Epithelial cell of esophagus (primary cell): ENCODE measurements at regions not wholly inside any gene's neighbourhood (a gene's known extent, or its start where the extent isn't known, plus 50 kb on each side); places are given as distances from the start of the nearest gene placed in this dataset.

ENCODE experiments used
- DNase-seq: peaks from one replicate; pipeline ENCODE4 v3.0.0; 2010; ENCODE audit warnings: low read depth
- H3K4me3 ChIP-seq: 2 replicates; pipeline ENCODE4 v1.5.1; 2011; ENCODE audit warnings: mild to moderate bottlenecking, low read length, control low read depth
- TF ChIP-seq, protein P1 (sequence below): IDR thresholded peaks from 2 replicates; pipeline ENCODE4 v1.5.1; 2011; ENCODE audit warnings: low read depth, mild to moderate bottlenecking, low read length, control low read depth, inconsistent platforms; ENCODE audit not compliant: insufficient read depth; ENCODE audit errors: missing control alignments

DNA sequence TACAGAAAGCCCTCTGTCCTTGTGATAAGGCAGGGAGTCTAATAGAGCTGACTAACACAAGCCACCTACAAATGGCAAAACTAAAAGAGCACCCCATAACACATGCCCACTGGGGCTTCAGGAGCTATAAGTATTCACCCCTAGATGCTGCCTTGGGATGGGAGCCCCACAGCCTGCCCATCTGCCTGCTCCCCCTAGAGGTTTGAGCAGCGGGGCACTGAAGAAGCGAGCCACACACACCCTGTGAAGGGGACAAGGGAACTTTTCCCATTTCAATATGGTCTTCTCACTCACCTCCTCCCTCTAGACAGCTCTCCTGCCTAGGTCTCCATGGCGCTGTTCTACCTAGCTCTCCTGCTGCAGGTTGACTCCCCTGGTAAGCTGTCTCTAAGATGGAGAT, 261.0 kb downstream of the SHQ1 start:
- DNase-seq, result no peak
- no peak overlapping the region for H3K4me3 ChIP-seq
- TF ChIP-seq, protein P1, sequence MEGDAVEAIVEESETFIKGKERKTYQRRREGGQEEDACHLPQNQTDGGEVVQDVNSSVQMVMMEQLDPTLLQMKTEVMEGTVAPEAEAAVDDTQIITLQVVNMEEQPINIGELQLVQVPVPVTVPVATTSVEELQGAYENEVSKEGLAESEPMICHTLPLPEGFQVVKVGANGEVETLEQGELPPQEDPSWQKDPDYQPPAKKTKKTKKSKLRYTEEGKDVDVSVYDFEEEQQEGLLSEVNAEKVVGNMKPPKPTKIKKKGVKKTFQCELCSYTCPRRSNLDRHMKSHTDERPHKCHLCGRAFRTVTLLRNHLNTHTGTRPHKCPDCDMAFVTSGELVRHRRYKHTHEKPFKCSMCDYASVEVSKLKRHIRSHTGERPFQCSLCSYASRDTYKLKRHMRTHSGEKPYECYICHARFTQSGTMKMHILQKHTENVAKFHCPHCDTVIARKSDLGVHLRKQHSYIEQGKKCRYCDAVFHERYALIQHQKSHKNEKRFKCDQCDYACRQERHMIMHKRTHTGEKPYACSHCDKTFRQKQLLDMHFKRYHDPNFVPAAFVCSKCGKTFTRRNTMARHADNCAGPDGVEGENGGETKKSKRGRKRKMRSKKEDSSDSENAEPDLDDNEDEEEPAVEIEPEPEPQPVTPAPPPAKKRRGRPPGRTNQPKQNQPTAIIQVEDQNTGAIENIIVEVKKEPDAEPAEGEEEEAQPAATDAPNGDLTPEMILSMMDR, result no peak

DNA sequence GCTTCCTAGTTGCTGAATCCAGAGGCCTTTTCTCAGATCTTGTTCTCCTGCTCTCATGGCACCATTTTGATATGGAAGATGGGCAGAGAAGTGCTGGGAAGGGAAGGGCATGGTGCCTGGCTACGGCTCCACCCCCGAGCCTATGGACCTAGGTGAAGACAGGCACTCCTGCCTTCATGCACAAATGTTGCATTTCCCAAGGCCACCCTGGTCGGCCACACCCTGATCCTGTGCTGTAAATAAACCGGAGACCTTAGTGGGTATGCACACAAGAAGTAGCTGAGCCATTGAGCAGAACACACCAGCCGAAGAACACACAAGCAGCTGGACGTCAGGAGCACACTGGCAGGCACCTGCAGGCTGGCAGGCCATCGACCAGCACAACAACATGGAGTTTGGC, 261.6 kb downstream of the SHQ1 start:
- H3K4me3 ChIP-seq, result no peak overlapping the region
- TF ChIP-seq, protein P1, result no peak
- DNase-seq, result no peak

DNA sequence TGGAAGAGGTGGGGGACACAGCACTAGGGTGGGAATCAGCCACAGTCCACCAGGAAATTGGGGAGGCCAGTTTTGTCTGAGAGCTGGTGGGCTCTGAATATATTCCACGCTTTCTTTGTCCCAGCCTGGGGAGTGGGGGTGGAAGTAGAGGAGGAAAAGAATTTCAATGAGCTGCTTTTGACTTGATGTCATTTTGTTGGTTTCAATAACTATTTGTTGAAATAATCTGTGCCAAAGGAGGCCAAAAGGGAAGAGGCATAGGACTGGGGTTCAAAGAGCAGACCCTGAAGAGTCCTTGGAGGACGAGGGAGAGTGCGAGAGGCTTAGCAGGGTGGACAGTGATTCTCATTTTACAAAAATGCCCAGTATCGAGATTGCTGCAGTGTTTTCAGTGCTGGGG, 262.3 kb downstream of the SHQ1 start:
- DNase-seq, result no peak
- H3K4me3 ChIP-seq, result no peak overlapping the region
- TF ChIP-seq, protein P1, result no peak

DNA sequence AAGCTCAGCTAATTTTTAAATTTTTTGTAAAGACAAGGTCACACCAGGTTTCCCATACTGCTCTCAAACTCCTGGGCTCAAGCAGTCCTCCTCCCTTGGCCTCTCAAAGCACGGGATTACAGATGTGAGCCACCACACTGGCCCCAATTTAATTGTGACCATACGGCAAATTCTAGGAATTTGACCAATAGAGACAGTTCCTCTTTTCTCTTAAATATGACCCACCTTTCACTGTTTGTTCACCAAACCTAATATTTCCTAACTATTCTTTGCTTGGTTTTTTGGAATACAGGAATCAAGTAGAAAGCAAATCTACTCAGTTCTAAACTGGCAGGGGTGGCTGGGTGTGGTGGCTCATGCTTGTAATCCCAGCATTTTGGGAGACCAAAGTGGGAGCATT, 264.0 kb downstream of the SHQ1 start:
- no peak overlapping the region for H3K4me3 ChIP-seq
- TF ChIP-seq, protein P1, result no peak
- no peak for DNase-seq

DNA sequence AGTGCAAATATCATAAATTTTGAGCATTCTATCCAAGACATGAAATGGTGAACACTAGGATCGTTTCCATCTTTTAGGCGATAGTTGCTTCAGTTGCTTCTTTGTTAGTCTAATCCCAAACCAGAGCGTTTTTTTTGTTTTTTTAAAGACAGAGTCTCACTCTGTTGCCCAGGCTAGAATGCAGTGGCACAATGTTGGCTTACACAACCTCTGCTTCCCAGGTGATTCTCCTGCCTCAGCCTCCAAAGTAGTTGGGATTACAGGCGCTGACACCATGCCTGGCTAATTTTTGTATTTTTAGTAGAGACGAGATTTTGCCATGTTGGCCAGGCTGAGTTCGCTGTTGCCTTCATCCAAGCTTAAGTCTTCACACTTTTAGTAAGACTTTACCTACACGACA, 265.3 kb downstream of the SHQ1 start:
- no peak for DNase-seq
- TF ChIP-seq, protein P1, result no peak
- H3K4me3 ChIP-seq, result no peak overlapping the region

DNA sequence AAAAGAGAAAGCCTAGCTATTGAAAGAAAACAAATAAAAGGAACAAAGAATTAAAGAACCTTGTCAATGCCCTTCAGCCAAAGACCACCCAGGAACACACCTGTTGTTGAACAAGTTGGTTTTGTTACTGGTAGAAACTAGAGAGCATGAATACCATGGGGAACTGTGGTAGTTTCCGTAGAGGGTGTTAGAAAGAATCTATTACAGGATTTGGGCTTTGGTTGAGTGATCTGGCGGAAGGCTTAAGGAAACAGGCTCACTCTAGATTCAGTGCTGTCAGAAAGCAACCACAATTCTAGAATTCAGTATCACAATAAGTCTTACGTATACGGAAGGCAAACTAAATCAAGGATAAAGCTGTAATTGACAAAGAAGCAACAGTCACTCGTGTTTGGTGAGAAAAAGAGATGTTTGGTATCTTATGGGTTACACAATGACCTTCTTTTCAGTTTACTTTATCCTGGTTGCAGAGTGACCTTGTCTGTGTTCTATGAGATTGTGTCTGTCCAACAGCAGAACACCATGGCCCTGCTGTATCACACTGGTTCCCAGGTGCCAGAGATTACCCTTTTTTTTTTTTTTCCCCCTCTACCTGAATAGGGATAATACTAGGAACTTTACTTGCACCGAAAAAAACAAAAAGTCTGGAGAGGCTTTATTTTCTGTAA, 265.9 kb downstream of the SHQ1 start:
- TF ChIP-seq, protein P1, result no peak
- DNase-seq, result no peak
- H3K4me3 ChIP-seq, result no peak overlapping the region

DNA sequence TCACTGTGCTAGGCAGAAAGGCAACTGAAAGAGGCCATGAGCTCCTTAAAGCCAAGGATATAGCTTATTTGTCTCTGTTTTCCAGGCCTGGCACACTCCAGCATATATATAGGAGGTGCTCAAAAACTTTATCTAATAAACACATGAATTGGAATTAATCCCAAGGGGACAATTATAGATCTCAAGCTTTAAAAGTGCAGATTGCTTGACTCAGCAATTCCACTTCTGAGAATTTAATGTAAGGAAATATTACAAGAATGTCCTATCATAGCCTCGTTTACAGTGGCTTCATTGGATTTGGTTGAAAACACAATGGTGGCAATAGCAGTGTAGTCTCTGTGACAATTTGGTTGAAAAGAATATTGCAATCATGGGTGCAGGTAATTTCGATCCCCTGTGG, 267.3 kb downstream of the SHQ1 start:
- TF ChIP-seq, protein P1, result no peak

More for the DNA sequence above, 267.3 kb downstream of the SHQ1 start:
- no peak overlapping the region for H3K4me3 ChIP-seq
- DNase-seq, result no peak
